Osteocyte (in vitro differentiated cells): ENCODE measurements at regions not wholly inside any gene's neighbourhood (a gene's known extent, or its start where the extent isn't known, plus 50 kb on each side); places are given as distances from the start of the nearest gene placed in this dataset.

Experiments
- DNase-seq: peaks from one replicate; pipeline ENCODE4 v3.0.0; 2021; ENCODE audit warnings: mixed read lengths; ENCODE audit not compliant: unreplicated experiment; ENCODE audit errors: extremely low spot score
- H3K27ac Mint-ChIP-seq: one replicate; pipeline ENCODE4 v1.8.0; 2021; ENCODE audit warnings: mild to moderate bottlenecking, mixed read lengths; ENCODE audit not compliant: unreplicated experiment
- H3K27me3 Mint-ChIP-seq: one replicate; pipeline ENCODE4 v1.8.0; 2021; ENCODE audit warnings: mixed read lengths; ENCODE audit not compliant: unreplicated experiment
- H3K36me3 Mint-ChIP-seq: one replicate; pipeline ENCODE4 v1.8.0; 2021; ENCODE audit warnings: mixed read lengths; ENCODE audit not compliant: unreplicated experiment
- H3K4me1 Mint-ChIP-seq: one replicate; pipeline ENCODE4 v1.8.0; 2021; ENCODE audit warnings: mixed read lengths; ENCODE audit not compliant: unreplicated experiment
- H3K4me3 Mint-ChIP-seq: one replicate; pipeline ENCODE4 v1.8.0; 2021; ENCODE audit warnings: mild to moderate bottlenecking, moderate library complexity, mixed read lengths; ENCODE audit not compliant: unreplicated experiment
- H3K9me3 Mint-ChIP-seq: one replicate; pipeline ENCODE4 v1.8.0; 2021; ENCODE audit warnings: mixed read lengths; ENCODE audit not compliant: unreplicated experiment
- CTCF ChIP-seq: fragments of 200-600 bp; sonication (generic); IDR thresholded peaks from 2 replicates; pipeline ENCODE4 v1.5.0; 2021; ENCODE audit warnings: antibody characterized with exemption, mild to moderate bottlenecking, moderate library complexity

GRCh38 chr15:47917881-47918280 is 200.6 kb downstream of the SEMA6D start:
- no peaks in the 10 kb centered on the region for H3K9me3 Mint-ChIP-seq
- no peak overlapping the region for H3K27ac Mint-ChIP-seq
- H3K27me3 Mint-ChIP-seq: peaks cover 11% of the 10 kb centered on the region
- no peaks in the 10 kb centered on the region for H3K4me1 Mint-ChIP-seq
- H3K4me3 Mint-ChIP-seq: no peak overlapping the region
- no peak for DNase-seq
- no peak for TF ChIP-seq CTCF
- H3K36me3 Mint-ChIP-seq: no peaks in the 10 kb centered on the region

- Mint-ChIP-seq H3K4me1 (no peaks in the 10 kb centered on the region), H3K27me3 (peaks cover 11% of the 10 kb centered on the region), H3K36me3 (no peaks in the 10 kb centered on the region), H3K9me3 (no peaks in the 10 kb centered on the region), H3K4me3 (no peak overlapping the region), H3K27ac (no peak overlapping the region)
- DNase-seq: no peak
- TF ChIP-seq CTCF: no peak
Observed at GRCh38 chr15:47918877-47919276, 201.6 kb downstream of the SEMA6D start.

GRCh38 chr15:47924381-47924780 is 196.4 kb upstream of the SLC24A5 start:
- Mint-ChIP-seq H3K4me3 (no peak overlapping the region), H3K36me3 (no peaks in the 10 kb centered on the region), H3K27ac (no peak overlapping the region), H3K4me1 (no peaks in the 10 kb centered on the region), H3K27me3 (peaks cover 9% of the 10 kb centered on the region), H3K9me3 (no peaks in the 10 kb centered on the region)
- DNase-seq: no peak
- no peak for TF ChIP-seq CTCF

GRCh38 chr15:47929138-47929803 is 191.5 kb upstream of the SLC24A5 start:
- DNase-seq: no peak
- Mint-ChIP-seq H3K27ac (no peak overlapping the region), H3K4me3 (no peak overlapping the region), H3K9me3 (no peaks in the 10 kb centered on the region), H3K27me3 (peaks cover 13% of the 10 kb centered on the region), H3K4me1 (no peaks in the 10 kb centered on the region), H3K36me3 (no peaks in the 10 kb centered on the region)
- no peak for TF ChIP-seq CTCF

- H3K27me3 Mint-ChIP-seq: peaks cover 19% of the 10 kb centered on the region
- H3K4me3 Mint-ChIP-seq: no peak overlapping the region
- no peak for DNase-seq
- no peaks in the 10 kb centered on the region for H3K4me1 Mint-ChIP-seq
- no peak overlapping the region for H3K27ac Mint-ChIP-seq
- no peak for TF ChIP-seq CTCF
- no peaks in the 10 kb centered on the region for H3K9me3 Mint-ChIP-seq
- H3K36me3 Mint-ChIP-seq: no peaks in the 10 kb centered on the region
Observed at GRCh38 chr15:47932261-47932660, 188.5 kb upstream of the SLC24A5 start.
